Spleen (tissue), 11 donors: ENCODE measurements at regions not wholly inside any gene's neighbourhood (a gene's known extent, or its start where the extent isn't known, plus 50 kb on each side); places are given as distances from the start of the nearest gene placed in this dataset.

ENCODE experiments used
- DNase-seq: peaks from one replicate; pipeline ENCODE4 v3.0.0-alpha.2; 2020
- H3K27ac ChIP-seq, 8 donors: fragments of 200-600 bp; sonication (generic) in 7 of 8; 1 replicate in 4 of 8; 2 replicates in 4 of 8; pipeline versions ENCODE4 v1.5.0 to v1.8.0; 2016 to 2021; ENCODE audit warnings: inconsistent platforms in 4 of 8, mild to moderate bottlenecking in 4 of 8, moderate library complexity in 1 of 8
- H3K27me3 ChIP-seq, 7 donors: fragments of 200-600 bp; sonication (generic) in 6 of 7; replicated peaks in 1 of 7; 1 replicate in 4 of 7; 2 replicates in 3 of 7; pipeline versions ENCODE4 v1.5.0 to v1.8.0; 2016 to 2021; ENCODE audit warnings: inconsistent platforms in 3 of 7, mild to moderate bottlenecking in 1 of 7
- H3K36me3 ChIP-seq, 6 donors: fragments of 200-600 bp; sonication (generic) in 5 of 6; 1 replicate in 4 of 6; 2 replicates in 2 of 6; pipeline versions ENCODE4 v1.5.0 to v1.8.0; 2016 to 2021; ENCODE audit warnings: inconsistent platforms in 2 of 6
- H3K4me1 ChIP-seq, 6 donors: fragments of 200-600 bp; sonication (generic) in 5 of 6; 1 replicate in 3 of 6; 2 replicates in 3 of 6; pipeline versions ENCODE4 v1.5.0 to v1.8.0; 2016 to 2021; ENCODE audit warnings: inconsistent platforms in 3 of 6
- H3K4me3 ChIP-seq, 8 donors: fragments of 200-600 bp; sonication (generic) in 7 of 8; 1 replicate in 4 of 8; 2 replicates in 4 of 8; pipeline versions ENCODE4 v1.5.0 to v1.8.0; 2016 to 2021; ENCODE audit warnings: inconsistent platforms in 4 of 8, mild to moderate bottlenecking in 4 of 8, moderate library complexity in 2 of 8
- H3K9me3 ChIP-seq, 8 donors: fragments of 200-600 bp; sonication (generic) in 7 of 8; 1 replicate in 4 of 8; 2 replicates in 4 of 8; pipeline versions ENCODE4 v1.5.0 to v1.8.0; 2016 to 2021; ENCODE audit warnings: inconsistent platforms in 4 of 8
- POLR2A ChIP-seq, 3 donors: fragments of 450-650 bp; IDR thresholded peaks; one replicate each; pipeline ENCODE4 v1.5.1; 2017; ENCODE audit warnings: antibody characterized with exemption in 3 of 3, mild to moderate bottlenecking in 1 of 3
- POLR2AphosphoS5 ChIP-seq, 3 donors: sonication (generic); formaldehyde crosslinking; IDR thresholded peaks; one replicate each; pipeline ENCODE4 v1.5.1; 2017; ENCODE audit warnings: antibody characterized with exemption in 3 of 3
- WGBS, 5 donors: extraction: QIAGEN DNeasy Blood & Tissue Kit in 3 of 5; methylation state at CpG; one replicate each; pipeline versions ENCODE4 v1.1.5 to v1.1.7; 2013 to 2018; 5-methylcytosine and 5-hydroxymethylcytosine counted together
- intact Hi-C: fragments of 100-400 bp; cut with DNase I; formaldehyde crosslinking; loops from one replicate; pipeline ENCODE4 v1.15.0; 2023; ENCODE audit warnings: low total_unique reads
- TF ChIP-seq, protein P1 (sequence below), 11 experiments: fragments of 200-600 bp in 7 of 11; fragments of 450-650 bp in 4 of 11; sonication (generic) in 4 of 11; IDR thresholded peaks in 8 of 11; conservative IDR thresholded peaks in 3 of 11; 1 replicate in 7 of 11; 2 replicates in 4 of 11; pipeline versions ENCODE4 v1.4.0 to v1.8.0; 2016 to 2021; ENCODE audit warnings: antibody characterized with exemption in 11 of 11, inconsistent platforms in 4 of 11, mild to moderate bottlenecking in 1 of 11
- donor health status: healthy with polysubstance abuse.
- donor health status: DM: no; HTN: no; CAD: no; lungs with moderate emphysema.
- donor health status: DM: no; HTN: no; CAD: no.
- donor health status: Bipolar disorder and iron deficiency.
- donor health status: healthy.
- donor health status: DM: no; HTN: no; CAD: no.
- donor health status: DM: yes; HTN: yes; CAD: no.

DNA sequence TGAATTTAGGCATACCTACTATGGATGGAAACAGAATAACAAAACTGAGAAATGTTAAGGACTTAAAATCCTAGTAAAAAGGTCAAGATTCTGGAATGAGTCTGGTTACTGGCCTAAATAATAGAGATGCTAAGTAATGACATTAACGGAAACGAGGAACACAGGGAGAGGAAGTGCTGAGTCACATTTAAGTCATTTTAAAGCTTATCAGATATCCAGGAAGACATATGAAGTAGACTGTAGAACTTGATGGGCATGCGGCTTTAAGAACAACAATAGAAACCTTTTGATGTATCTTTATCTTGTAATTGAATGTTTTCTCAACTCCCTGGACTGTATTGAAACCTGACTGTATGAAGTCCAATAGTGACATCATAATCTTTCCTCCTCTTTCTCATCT lies 1251.4 kb upstream of the CDH6 start:
- H3K9me3 ChIP-seq, result peaks cover 0 to 7% (median 0%) of the 10 kb centered on the region in 8 donors
- no peaks in the 10 kb centered on the region for H3K36me3 ChIP-seq
- no peak overlapping the region for H3K27ac ChIP-seq
- intact Hi-C loops, result no loop called here
- no peaks in the 10 kb centered on the region for H3K4me1 ChIP-seq
- WGBS, 5 donors, result 23 to 64% (median 47%) methylated on average over 3 of the region's 3 CpGs
- H3K4me3 ChIP-seq, result no peak overlapping the region
- no peak for DNase-seq
- H3K27me3 ChIP-seq, result no peaks in the 10 kb centered on the region
- TF ChIP-seq POLR2A (IDR thresholded peaks at IDR 0.05), result no peak
- no peak for TF ChIP-seq POLR2AphosphoS5 (IDR thresholded peaks at IDR 0.05)
- TF ChIP-seq, protein P1, sequence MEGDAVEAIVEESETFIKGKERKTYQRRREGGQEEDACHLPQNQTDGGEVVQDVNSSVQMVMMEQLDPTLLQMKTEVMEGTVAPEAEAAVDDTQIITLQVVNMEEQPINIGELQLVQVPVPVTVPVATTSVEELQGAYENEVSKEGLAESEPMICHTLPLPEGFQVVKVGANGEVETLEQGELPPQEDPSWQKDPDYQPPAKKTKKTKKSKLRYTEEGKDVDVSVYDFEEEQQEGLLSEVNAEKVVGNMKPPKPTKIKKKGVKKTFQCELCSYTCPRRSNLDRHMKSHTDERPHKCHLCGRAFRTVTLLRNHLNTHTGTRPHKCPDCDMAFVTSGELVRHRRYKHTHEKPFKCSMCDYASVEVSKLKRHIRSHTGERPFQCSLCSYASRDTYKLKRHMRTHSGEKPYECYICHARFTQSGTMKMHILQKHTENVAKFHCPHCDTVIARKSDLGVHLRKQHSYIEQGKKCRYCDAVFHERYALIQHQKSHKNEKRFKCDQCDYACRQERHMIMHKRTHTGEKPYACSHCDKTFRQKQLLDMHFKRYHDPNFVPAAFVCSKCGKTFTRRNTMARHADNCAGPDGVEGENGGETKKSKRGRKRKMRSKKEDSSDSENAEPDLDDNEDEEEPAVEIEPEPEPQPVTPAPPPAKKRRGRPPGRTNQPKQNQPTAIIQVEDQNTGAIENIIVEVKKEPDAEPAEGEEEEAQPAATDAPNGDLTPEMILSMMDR (IDR thresholded peaks at IDR 0.05 in 8 of 11, conservative IDR thresholded peaks at IDR 0.05 in 3 of 11), result no peak

DNA sequence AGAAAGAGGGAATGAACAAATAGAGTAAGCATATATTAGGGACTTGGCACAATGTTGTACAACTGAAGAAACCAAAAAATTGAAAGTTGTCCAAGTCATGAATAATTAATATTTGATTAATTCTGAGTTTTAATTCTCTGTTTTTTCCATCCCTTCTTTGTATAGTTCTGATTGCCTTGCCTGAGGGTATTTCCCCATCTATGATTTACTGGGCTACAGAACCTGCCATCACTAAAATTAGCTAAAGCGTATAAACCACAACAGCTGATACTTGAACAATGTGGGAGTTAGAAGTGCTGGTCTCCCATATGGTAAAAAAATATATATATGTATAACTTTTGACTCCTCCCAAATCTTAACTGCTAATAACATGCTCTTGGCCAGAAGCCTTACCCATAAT lies 1253.5 kb upstream of the CDH6 start:
- WGBS, 5 donors, result 61 to 77% (median 67%) methylated on average over 1 of the region's 1 CpG

DNA sequence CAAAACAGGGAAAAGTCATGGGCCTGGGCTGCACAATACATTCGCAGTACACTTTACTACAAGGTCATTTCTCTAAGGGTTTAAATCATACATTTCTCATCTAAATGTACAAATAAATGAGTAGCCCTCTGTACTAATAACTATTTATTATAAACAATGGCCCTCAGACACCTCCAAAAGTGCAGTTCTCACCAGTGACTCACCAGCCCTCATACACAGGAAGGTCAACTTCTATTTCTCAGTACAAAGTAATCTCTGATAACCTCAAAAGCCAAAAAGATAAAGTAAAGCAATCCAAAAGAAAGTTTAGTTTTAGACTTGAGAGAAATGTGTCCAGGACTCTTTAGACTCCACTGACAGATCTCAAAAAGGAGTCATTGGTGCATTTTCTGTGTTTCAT lies 1258.1 kb upstream of the CDH6 start:
- no peaks in the 10 kb centered on the region for H3K27me3 ChIP-seq
- H3K4me3 ChIP-seq, result no peak overlapping the region
- 60 to 92% (median 74%) methylated on average over 1 of the region's 1 CpG for whole genome bisulfite sequencing, 5 donors
- H3K9me3 ChIP-seq, result no peaks in the 10 kb centered on the region
- no peaks in the 10 kb centered on the region for H3K36me3 ChIP-seq
- no peaks in the 10 kb centered on the region for H3K4me1 ChIP-seq
- TF ChIP-seq, protein P1 (IDR thresholded peaks at IDR 0.05 in 8 of 11, conservative IDR thresholded peaks at IDR 0.05 in 3 of 11), result no peak
- TF ChIP-seq POLR2A (IDR thresholded peaks at IDR 0.05), result no peak
- no peak for TF ChIP-seq POLR2AphosphoS5 (IDR thresholded peaks at IDR 0.05)
- intact Hi-C loops, result no loop called here
- H3K27ac ChIP-seq, result no peak overlapping the region
- no peak for DNase-seq

More for the DNA sequence above, 1253.5 kb upstream of the CDH6 start:
- DNase-seq, result no peak
- Histone ChIP-seq H3K9me3 (peaks cover 0 to 7% (median 0%) of the 10 kb centered on the region in 8 donors), H3K27ac (no peak overlapping the region), H3K27me3 (no peaks in the 10 kb centered on the region), H3K36me3 (no peaks in the 10 kb centered on the region), H3K4me1 (no peaks in the 10 kb centered on the region), H3K4me3 (no peak overlapping the region)
- TF ChIP-seq POLR2A (IDR thresholded peaks at IDR 0.05) (no peak), POLR2AphosphoS5 (IDR thresholded peaks at IDR 0.05) (no peak)
- TF ChIP-seq, protein P1 (IDR thresholded peaks at IDR 0.05 in 8 of 11, conservative IDR thresholded peaks at IDR 0.05 in 3 of 11), result no peak
- intact Hi-C loops, result no loop called here

DNA sequence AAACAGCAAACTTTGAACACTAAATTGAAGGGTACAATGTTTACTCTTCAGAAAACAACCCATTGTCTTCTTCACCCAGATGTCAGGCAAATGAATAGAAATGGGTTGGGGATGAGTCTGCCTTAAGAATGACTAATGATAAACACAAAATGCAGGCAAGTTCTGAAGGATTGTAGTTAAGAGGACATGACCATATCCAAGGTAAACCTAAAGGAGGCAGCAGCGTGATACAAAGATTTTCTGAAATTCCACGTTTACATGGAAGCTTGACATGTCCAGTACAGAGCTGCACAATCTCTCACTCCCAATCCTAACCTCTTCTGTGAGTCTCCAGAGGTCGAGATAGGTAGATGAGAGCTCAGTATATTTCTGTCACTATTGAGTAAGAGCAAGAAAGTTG lies 1263.2 kb upstream of the CDH6 start:
- TF ChIP-seq POLR2AphosphoS5 (IDR thresholded peaks at IDR 0.05), result no peak
- TF ChIP-seq, protein P1 (IDR thresholded peaks at IDR 0.05 in 8 of 11, conservative IDR thresholded peaks at IDR 0.05 in 3 of 11), result no peak
- TF ChIP-seq POLR2A (IDR thresholded peaks at IDR 0.05), result no peak
- Histone ChIP-seq H3K4me3 (no peak overlapping the region), H3K36me3 (no peaks in the 10 kb centered on the region), H3K9me3 (peaks cover 0 to 9% (median 0%) of the 10 kb centered on the region in 8 donors), H3K27me3 (no peaks in the 10 kb centered on the region), H3K27ac (no peak overlapping the region), H3K4me1 (no peaks in the 10 kb centered on the region)
- intact Hi-C loops, result no loop called here
- DNase-seq, result no peak
- WGBS, 5 donors, result 47 to 67% (median 62%) methylated on average over 3 of the region's 3 CpGs
